ENCODE measurements at regions not wholly inside any gene's neighbourhood (a gene's known extent, or its start where the extent isn't known, plus 50 kb on each side); places are given as distances from the start of the nearest gene placed in this dataset.
"Not testable (repeated sequence)": the region's sequence is repeated elsewhere in the genome, so short reads cannot be mapped to it uniquely, and the experiment has no call there.

GRCh38 chr11:21930408-21930807, 262.5 kb upstream of the ANO5 start:
- no peak for DNase-seq (ENCODE audit: low read depth)

- no peak for DNase-seq (ENCODE audit: low read depth)
These were observed 261.3 kb upstream of the ANO5 start for GRCh38 chr11:21931436-21932101.

GRCh38 chr11:21933095-21933494, 259.8 kb upstream of the ANO5 start:
- no peak for DNase-seq (ENCODE audit: low read depth)

GRCh38 chr11:21944577-21944976, 248.3 kb upstream of the ANO5 start:
- DNase-seq (ENCODE audit: low read depth), result no peak

- no peak for DNase-seq (ENCODE audit: low read depth)
These were observed 244.0 kb upstream of the ANO5 start for GRCh38 chr11:21948876-21949275.

- DNase-seq (ENCODE audit: low read depth), result no peak
These were observed 243.0 kb upstream of the ANO5 start for GRCh38 chr11:21949763-21950413.

GRCh38 chr11:21963013-21963412, 229.9 kb upstream of the ANO5 start:
- no peak for DNase-seq (ENCODE audit: low read depth)

GRCh38 chr11:21965221-21965620, 227.7 kb upstream of the ANO5 start:
- DNase-seq (ENCODE audit: low read depth), result no peak

- DNase-seq (ENCODE audit: low read depth), result no peak
These were observed 224.2 kb upstream of the ANO5 start for GRCh38 chr11:21968702-21969101.

- no peak for DNase-seq (ENCODE audit: low read depth)
These were observed 223.0 kb upstream of the ANO5 start for GRCh38 chr11:21969841-21970240.

GRCh38 chr11:21975242-21975641, 217.6 kb upstream of the ANO5 start:
- DNase-seq (ENCODE audit: low read depth), result no peak

GRCh38 chr11:21976210-21976609, 216.7 kb upstream of the ANO5 start:
- no peak for DNase-seq (ENCODE audit: low read depth)

- DNase-seq (ENCODE audit: low read depth), result no peak
These were observed 209.5 kb upstream of the ANO5 start for GRCh38 chr11:21983431-21983830.

GRCh38 chr11:21986361-21986760, 206.5 kb upstream of the ANO5 start:
- no peak for DNase-seq (ENCODE audit: low read depth)

GRCh38 chr11:21987261-21987660, 205.6 kb upstream of the ANO5 start:
- DNase-seq (ENCODE audit: low read depth), result no peak

GRCh38 chr11:21988477-21988876, 204.4 kb upstream of the ANO5 start:
- no peak for DNase-seq (ENCODE audit: low read depth)

GRCh38 chr11:22001803-22002202, 191.1 kb upstream of the ANO5 start:
- DNase-seq (ENCODE audit: low read depth), result not testable (repeated sequence)

- no peak for DNase-seq (ENCODE audit: low read depth)
These were observed 186.0 kb upstream of the ANO5 start for GRCh38 chr11:22006901-22007300.

GRCh38 chr11:22031791-22032190, 161.1 kb upstream of the ANO5 start:
- DNase-seq (ENCODE audit: low read depth), result no peak

GRCh38 chr11:22037505-22037904, 155.4 kb upstream of the ANO5 start:
- DNase-seq (ENCODE audit: low read depth), result no peak

GRCh38 chr11:22041039-22041438, 151.8 kb upstream of the ANO5 start:
- DNase-seq (ENCODE audit: low read depth), result no peak

GRCh38 chr11:22042081-22042480, 150.8 kb upstream of the ANO5 start:
- no peak for DNase-seq (ENCODE audit: low read depth)

GRCh38 chr11:22044126-22044525, 148.8 kb upstream of the ANO5 start:
- no peak for DNase-seq (ENCODE audit: low read depth)

- no peak for DNase-seq (ENCODE audit: low read depth)
These were observed 143.6 kb upstream of the ANO5 start for GRCh38 chr11:22049276-22049675.
